Activated naive CD8-positive, alpha-beta T cell treated with anti-CD3 and anti-CD28 coated beads, Interleukin-2, amount 50 U/mL, for 16 hours (primary cell): ENCODE measurements at regions not wholly inside any gene's neighbourhood (a gene's known extent, or its start where the extent isn't known, plus 50 kb on each side); places are given as distances from the start of the nearest gene placed in this dataset.

Source experiments
- DNase-seq: peaks from one replicate; pipeline ENCODE4 v3.0.0-alpha.2; 2020; ENCODE audit warnings: low read depth, low spot score

- DNase-seq = no peak
Observed at GRCh38 chr11:11011617-11012016, 153.8 kb upstream of the ZBED5 start.

GRCh38 chr11:11010624-11011127 is 152.8 kb upstream of the ZBED5 start:
- no peak for DNase-seq

DNA sequence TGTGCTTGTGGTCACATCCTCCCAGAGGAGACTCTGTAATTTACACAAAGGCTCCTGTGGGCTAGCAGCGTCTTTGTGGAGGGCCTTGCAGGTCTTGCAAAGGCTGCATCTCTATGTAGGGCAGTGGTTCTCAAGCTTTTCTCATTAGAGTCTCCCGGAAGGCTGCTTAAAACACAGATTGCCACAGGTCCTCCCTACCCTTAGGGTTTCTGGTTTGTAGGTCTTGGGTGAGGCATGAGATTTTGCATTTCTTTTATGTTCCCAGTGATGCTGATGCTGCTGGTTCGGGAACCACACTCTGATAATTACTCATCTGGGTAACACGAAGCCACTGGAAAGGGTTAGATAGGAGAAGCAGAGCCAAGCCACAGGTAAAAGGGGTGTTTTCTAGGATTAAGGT is 151.3 kb upstream of the ZBED5 start:
- DNase-seq = no peak

DNA sequence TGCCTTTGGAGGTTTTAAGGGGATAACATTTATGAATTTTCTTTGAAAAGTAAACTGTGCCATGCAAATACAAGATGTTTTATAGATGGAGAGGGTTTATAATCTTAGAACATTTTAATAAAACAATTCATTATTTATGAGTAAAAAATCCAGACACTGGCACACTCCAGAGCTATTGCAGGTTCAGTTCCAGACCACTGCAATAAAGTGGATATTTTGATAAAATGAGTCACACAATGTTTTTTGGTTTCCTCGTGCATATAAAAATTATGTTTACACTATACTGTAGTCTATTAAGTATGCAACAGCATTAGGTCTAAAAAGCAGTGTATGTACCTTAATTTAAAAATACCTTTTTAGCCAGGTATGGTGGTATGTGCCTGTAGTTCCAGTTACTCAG is 146.2 kb upstream of the ZBED5 start:
- no peak for DNase-seq

GRCh38 chr11:11003226-11003625 is 145.4 kb upstream of the ZBED5 start:
- no peak for DNase-seq

- no peak for DNase-seq
Observed at GRCh38 chr11:11000579-11001283, 142.9 kb upstream of the ZBED5 start.

DNA sequence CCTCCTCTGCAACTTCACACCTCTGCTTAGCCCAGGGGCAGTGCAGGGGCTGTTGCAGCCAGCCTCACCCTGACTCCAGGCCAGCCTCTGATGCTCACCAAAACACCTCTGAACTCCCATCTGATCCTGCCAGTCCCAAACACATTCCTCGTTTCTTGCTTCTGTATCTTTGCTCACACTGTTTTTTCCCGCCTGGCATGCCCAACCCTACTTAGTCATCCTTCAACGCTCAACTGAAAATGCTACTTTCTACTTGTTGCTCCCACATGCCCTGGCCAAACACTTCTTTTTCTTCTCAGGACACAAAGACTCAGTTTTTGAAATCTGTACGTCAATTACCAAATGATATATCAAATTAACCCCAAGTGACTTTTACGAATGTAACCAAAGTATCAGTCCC is 140.8 kb upstream of the ZBED5 start:
- no peak for DNase-seq

DNA sequence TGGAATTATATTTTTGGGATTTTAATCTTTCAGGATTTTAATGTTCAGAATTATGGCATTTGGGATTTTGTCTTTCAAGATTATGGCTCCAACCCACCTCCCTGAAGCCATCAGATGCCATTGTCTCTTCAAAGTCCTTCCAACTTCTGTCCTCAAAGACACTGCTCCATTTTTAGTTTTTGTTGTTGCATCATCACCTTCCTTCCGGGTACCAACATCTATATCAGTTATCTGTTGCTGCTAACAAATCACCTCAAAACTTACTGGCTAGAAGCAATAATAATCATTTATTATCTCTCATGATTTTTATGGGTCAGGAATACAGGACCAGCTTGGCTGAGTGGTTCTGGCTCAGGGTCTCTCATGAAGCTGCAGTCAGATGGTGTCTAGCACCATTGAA is 138.8 kb upstream of the ZBED5 start:
- DNase-seq = no peak

DNA sequence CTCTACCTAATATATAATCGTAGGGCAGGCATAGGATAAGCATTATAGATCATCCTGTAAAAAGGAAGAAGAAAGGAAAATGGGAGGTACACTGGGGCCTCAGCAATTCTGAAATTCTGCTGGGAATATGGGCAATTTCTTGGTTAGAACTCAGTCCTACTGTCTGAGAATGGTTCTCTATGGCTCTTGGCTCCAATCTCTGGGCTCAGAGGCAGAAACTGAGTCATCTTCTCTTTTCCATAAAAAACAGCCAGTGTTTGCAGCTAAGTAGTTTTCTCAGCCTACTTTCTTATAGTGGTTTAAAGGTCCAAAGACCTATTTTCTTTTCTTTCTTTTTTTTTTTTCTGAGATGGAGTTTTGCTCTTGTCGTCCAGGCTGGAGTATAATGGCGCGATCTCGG is 135.8 kb upstream of the ZBED5 start:
- no peak for DNase-seq

GRCh38 chr11:10993186-10993585 is 135.3 kb upstream of the ZBED5 start:
- no peak for DNase-seq

DNA sequence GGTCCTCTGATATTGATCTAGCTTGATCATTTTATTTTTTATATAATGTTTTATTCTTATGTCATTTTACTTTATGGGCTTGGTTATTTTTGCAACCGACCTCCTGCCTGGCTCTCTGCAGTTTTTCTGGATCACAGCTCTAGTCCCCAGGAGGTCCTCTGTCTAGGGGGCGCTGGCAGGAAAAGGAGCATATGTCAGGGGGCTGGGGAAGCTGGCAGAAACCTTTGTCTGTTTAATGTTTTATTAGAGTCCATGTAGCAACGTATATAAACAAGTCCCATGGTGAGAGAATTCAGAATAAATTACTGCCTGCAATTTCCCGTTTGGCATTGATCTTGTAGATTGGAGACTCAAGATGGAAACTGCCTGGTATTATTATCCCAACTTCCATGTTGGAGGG is 133.5 kb upstream of the ZBED5 start:
- DNase-seq = no peak

- no peak for DNase-seq
Observed at GRCh38 chr11:10990637-10991193, 132.9 kb upstream of the ZBED5 start.

DNA sequence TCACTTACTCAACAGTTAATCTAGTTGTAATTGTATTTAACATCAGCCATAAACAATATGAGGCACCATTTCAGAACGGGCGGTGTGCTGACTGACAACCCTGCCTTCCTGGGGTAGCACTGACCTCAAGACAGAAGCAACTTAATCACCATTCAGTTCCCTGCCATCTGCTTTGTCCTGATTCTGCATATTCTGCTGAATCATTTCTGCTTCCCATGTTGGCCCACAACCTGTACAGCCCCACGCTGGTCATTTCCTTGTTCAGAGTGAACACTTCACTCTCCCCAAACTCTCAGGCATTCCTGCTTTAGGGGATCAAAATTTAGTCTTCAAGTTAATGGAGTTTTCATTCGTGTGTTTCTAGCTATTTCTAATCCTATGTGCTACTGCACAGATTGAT is 132.3 kb upstream of the ZBED5 start:
- no peak for DNase-seq

DNA sequence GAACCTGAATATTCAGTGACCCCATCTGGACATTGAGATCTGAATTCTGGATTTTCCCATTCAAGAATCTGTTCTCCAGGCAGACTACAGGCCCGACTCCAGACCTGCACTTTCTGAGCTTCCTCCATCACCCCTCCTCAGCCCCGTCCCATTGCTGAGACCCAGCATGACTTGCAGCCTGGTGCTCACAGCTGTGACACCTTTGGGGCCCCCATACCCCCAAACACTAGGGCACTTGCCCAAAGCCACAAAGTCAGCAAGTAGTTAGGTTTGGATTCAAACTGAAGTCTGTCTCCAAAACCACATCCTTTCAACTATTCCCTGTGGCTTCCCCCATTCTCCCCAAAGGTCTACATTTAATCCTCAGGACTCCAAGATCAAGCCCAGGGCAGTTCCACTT is 128.2 kb upstream of the ZBED5 start:
- no peak for DNase-seq

DNA sequence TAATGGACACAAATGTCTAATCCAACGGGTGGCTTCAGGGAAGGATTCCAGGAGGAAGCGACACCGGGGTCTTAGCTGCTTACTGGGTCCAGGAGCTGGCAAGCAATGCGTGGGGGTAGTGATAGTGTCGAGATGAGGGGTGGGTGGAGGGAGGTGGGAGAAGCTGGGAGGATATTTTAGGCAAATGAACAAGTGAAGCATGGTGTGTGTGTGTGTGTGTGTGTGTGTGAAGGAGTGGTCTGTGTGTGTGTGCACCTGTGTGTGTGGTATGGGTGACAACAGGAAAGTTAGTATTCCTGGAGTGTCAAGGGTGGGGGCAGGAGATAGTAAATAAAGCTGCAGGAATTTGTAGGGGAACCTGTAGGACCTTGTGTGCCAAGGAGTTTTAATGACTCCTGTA is 126.9 kb upstream of the ZBED5 start:
- no peak for DNase-seq

DNA sequence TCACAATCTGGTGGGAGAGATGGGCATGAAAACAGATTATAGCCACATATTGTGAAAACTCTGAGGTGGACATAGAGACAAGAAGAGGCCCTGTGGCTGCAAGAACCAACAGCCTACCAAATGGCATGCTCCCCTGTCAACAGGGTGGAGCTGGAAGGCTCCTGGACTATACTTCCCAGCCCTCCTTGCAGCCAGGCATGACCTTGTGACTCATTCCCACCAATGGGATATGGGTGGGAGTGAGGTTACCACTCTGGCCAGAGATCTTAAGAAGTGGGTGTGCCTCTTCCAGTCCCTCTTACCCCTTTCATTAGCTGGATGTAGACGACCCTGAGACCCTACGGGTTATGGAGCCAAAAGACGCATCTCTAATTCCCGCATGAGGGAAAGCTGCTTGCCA is 126.4 kb upstream of the ZBED5 start:
- no peak for DNase-seq

- no peak for DNase-seq
Observed at GRCh38 chr11:10982704-10983510, 125.1 kb upstream of the ZBED5 start.

DNA sequence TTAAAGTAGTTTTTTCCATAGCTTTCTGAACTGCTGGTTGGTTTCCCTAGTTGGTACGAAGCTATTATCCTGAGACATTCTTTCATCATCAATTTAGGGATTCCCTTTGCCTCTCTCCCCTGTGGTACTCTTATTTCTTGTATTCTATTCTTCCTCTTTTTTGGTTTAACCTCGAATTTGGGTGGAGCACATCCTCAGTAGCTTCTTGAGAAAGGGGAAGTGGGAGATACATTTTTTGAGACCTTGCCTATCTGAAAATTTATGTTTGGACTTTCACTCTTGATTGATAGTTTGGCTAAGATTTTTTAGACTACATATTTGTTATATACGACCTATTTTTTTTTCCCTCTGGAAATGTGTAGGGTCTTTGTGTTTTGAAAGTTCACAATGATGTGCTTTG is 121.7 kb upstream of the ZBED5 start:
- DNase-seq = no peak

DNA sequence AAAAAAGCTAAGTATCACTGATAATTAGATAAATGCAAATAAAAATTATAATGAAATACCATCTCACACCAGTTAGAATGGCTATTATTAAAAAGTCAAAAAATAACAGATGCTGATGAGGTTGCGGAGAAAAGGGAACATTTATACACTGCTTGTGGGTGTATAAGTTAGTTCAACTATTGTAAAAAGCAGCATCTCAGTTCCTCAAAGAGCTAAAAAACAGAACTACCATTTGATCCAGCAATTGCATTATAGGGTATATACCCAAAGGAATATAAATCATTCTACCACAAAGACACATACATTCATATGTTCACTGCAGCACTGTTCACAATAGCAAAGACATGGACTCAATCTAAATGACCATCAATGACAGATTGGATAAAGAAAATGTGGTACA is 120.3 kb upstream of the ZBED5 start:
- no peak for DNase-seq

DNA sequence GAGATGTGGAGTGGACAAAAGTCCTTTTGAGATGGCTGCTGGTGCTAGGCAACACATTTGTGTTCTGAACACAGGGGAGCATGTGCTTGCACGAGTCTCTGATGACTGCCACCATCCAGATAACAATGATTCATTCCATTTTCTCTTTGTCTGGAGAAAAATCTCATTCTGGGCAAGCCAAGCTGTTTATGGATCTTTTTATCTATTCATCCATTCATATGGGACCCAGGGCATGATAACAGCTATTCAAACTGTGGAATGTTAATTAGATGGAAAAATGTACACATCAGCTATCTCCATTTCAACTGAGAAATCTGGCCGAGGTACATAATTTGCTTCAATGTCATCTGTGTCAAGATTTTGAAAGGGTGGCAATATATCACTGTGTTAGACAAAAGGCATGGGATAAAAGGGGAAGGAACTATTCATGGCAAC is 117.5 kb upstream of the ZBED5 start:
- no peak for DNase-seq

DNA sequence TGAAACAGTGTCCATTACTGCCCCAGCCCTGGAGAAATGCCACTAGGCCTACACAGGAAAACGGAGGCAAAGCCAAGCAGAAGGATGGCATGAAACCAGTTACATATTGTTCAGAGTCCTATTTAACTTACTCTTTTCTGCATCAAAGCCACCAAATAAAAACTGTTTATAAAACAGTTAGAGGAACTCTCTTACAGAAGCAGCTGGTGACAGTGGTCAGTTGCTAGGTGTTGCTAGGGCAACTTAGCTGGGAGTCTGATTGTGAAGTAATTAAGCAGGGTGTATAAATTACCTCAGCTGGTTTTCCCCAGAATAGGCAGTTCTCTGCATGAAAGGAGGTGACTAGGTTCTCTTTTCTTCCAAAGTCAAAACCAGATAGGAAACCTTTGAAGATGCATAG is 115.6 kb upstream of the ZBED5 start:
- no peak for DNase-seq

GRCh38 chr11:10970926-10971325 is 113.1 kb upstream of the ZBED5 start:
- no peak for DNase-seq

DNA sequence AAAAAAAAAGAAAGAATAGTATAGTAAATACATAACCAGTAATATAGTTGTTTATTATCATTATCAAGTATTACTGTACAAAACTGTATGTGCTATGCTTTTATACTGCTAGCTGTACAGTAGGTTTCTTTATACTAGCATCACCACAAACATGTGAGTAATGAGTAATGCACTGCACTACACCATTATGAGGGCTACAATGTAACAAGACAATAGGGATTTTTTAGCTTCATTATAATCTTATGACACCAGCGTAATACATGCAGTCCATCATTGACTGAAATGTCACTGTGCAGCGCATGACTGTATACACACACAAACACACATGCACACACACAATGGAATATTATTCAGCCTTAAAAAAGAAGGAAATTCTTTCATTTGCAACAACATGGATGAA is 111.5 kb upstream of the ZBED5 start:
- DNase-seq = no peak
